Upper lobe of right lung (tissue), 1 donor: ENCODE measurements at regions not wholly inside any gene's neighbourhood (a gene's known extent, or its start where the extent isn't known, plus 50 kb on each side); places are given as distances from the start of the nearest gene placed in this dataset.

Experiments
- ATAC-seq: fragments of 200-7000 bp; cut with Tn5 transposase; one replicate; pipeline ENCODE4 v1.9.1; 2020; ENCODE audit warnings: mild to moderate bottlenecking, moderate library complexity
- DNase-seq: peaks from one replicate; pipeline ENCODE4 v3.0.0-alpha.2; 2020
- H3K27ac ChIP-seq: fragments of 200-600 bp; one replicate; pipeline ENCODE4 v1.8.0; 2022
- H3K27me3 ChIP-seq: fragments of 200-600 bp; one replicate; pipeline ENCODE4 v1.8.0; 2022; ENCODE audit warnings: mild to moderate bottlenecking
- H3K36me3 ChIP-seq: fragments of 200-600 bp; one replicate; pipeline ENCODE4 v1.8.0; 2022
- H3K4me1 ChIP-seq: fragments of 200-600 bp; one replicate; pipeline ENCODE4 v1.8.0; 2022
- H3K4me3 ChIP-seq: fragments of 200-600 bp; one replicate; pipeline ENCODE4 v1.8.0; 2022; ENCODE audit warnings: mild to moderate bottlenecking
- H3K9me3 ChIP-seq: fragments of 200-600 bp; one replicate; pipeline ENCODE4 v1.8.0; 2022
- CTCF ChIP-seq: fragments of 200-600 bp; IDR thresholded peaks from one replicate; pipeline ENCODE4 v1.8.0; 2022; ENCODE audit warnings: antibody characterized with exemption
- intact Hi-C: fragments of 100-400 bp; cut with DNase I; formaldehyde crosslinking; loops from one replicate; pipeline ENCODE4 v1.11.0; 2022
- donor health status: DM: no; HTN: yes; CAD: no; lungs with severe emphysema.

GRCh38 chr1:9453375-9453774 is 85.9 kb upstream of the SLC25A33 start:
- H3K27ac ChIP-seq, result no peak overlapping the region
- ATAC-seq (no peak), DNase-seq (no peak)
- intact Hi-C loops, result loop anchor here (5.0 kb wide), 1 partner anchor 161 kb away; the partner anchor contains the start of gene SPSB1
- no peaks in the 10 kb centered on the region for H3K36me3 ChIP-seq
- H3K4me1 ChIP-seq, result peaks cover 3% of the 10 kb centered on the region
- TF ChIP-seq CTCF, result no peak
- no peak overlapping the region for H3K4me3 ChIP-seq
- H3K9me3 ChIP-seq, result no peaks in the 10 kb centered on the region
- H3K27me3 ChIP-seq, result no peaks in the 10 kb centered on the region

GRCh38 chr1:9453779-9454418 is 85.4 kb upstream of the SLC25A33 start:
- H3K36me3 ChIP-seq, result no peaks in the 10 kb centered on the region
- H3K27ac ChIP-seq, result no peak overlapping the region
- intact Hi-C loops, result loop anchor here (5.0 kb wide), 1 partner anchor 162 kb away; the partner anchor contains the start of gene SPSB1
- no peaks in the 10 kb centered on the region for H3K27me3 ChIP-seq
- no peak overlapping the region for H3K4me3 ChIP-seq
- no peaks in the 10 kb centered on the region for H3K4me1 ChIP-seq
- no peaks in the 10 kb centered on the region for H3K9me3 ChIP-seq
- DNase-seq (no peak), ATAC-seq (no peak)
- no peak for TF ChIP-seq CTCF

- Histone ChIP-seq H3K27me3 (no peaks in the 10 kb centered on the region), H3K9me3 (no peaks in the 10 kb centered on the region), H3K4me1 (no peaks in the 10 kb centered on the region), H3K27ac (no peak overlapping the region), H3K36me3 (no peaks in the 10 kb centered on the region), H3K4me3 (no peak overlapping the region)
- intact Hi-C loops, result loop anchor here (5.0 kb wide), 1 partner anchor 162 kb away; the partner anchor contains the start of gene SPSB1
- DNase-seq (no peak), ATAC-seq (no peak)
- no peak for TF ChIP-seq CTCF
Observed at GRCh38 chr1:9454494-9455066, 84.7 kb upstream of the SLC25A33 start.

- ATAC-seq, result peak; percentile 88
- Histone ChIP-seq H3K4me1 (no peaks in the 10 kb centered on the region), H3K36me3 (no peaks in the 10 kb centered on the region), H3K27me3 (no peaks in the 10 kb centered on the region), H3K4me3 (no peak overlapping the region), H3K27ac (no peak overlapping the region), H3K9me3 (no peaks in the 10 kb centered on the region)
- TF ChIP-seq CTCF, result peak; percentile 79
- intact Hi-C loops, result no loop called here
- peak; percentile 83 for DNase-seq
Observed at GRCh38 chr1:9455487-9456234, 83.6 kb upstream of the SLC25A33 start.

GRCh38 chr1:9456833-9457232 is 82.4 kb upstream of the SLC25A33 start:
- H3K4me1 ChIP-seq, result no peaks in the 10 kb centered on the region
- DNase-seq (no peak), ATAC-seq (no peak)
- no peak for TF ChIP-seq CTCF
- H3K27me3 ChIP-seq, result no peaks in the 10 kb centered on the region
- no peaks in the 10 kb centered on the region for H3K36me3 ChIP-seq
- no peaks in the 10 kb centered on the region for H3K9me3 ChIP-seq
- intact Hi-C loops, result no loop called here
- no peak overlapping the region for H3K27ac ChIP-seq
- no peak overlapping the region for H3K4me3 ChIP-seq
